ENCODE measurements at regions not wholly inside any gene's neighbourhood (a gene's known extent, or its start where the extent isn't known, plus 50 kb on each side); places are given as distances from the start of the nearest gene placed in this dataset.

DNA sequence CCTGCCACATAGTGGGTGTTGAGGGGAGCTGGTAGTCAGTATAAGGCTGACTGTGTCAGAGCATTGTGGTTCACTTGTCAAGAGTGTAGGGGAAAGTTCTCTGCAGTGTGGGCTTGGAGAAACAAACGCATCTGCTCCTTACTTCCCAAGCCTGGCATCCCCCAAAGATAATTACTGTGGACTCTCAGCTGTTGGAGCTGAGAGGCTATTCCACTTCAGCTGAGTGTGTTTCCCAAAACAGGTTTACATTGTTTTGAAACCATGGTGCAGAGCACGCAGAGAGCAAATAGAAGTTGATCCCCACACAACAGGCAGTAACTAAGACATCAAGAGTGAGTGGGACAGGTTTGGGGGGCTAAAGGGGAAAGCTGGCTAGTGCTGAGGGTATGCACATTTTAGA, 181.0 kb upstream of the EOLA2 start:
- TF ChIP-seq, protein P1, sequence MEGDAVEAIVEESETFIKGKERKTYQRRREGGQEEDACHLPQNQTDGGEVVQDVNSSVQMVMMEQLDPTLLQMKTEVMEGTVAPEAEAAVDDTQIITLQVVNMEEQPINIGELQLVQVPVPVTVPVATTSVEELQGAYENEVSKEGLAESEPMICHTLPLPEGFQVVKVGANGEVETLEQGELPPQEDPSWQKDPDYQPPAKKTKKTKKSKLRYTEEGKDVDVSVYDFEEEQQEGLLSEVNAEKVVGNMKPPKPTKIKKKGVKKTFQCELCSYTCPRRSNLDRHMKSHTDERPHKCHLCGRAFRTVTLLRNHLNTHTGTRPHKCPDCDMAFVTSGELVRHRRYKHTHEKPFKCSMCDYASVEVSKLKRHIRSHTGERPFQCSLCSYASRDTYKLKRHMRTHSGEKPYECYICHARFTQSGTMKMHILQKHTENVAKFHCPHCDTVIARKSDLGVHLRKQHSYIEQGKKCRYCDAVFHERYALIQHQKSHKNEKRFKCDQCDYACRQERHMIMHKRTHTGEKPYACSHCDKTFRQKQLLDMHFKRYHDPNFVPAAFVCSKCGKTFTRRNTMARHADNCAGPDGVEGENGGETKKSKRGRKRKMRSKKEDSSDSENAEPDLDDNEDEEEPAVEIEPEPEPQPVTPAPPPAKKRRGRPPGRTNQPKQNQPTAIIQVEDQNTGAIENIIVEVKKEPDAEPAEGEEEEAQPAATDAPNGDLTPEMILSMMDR (IDR thresholded peaks at IDR 0.05 in 8 of 11, conservative IDR thresholded peaks at IDR 0.05 in 3 of 11), result no peak
- TF ChIP-seq POLR2A (IDR thresholded peaks at IDR 0.05) (no peak), POLR2AphosphoS5 (IDR thresholded peaks at IDR 0.05) (no peak)

Measured in spleen (tissue), 7 donors.